IMR-90 (cell line): ENCODE measurements at regions not wholly inside any gene's neighbourhood (a gene's known extent, or its start where the extent isn't known, plus 50 kb on each side); places are given as distances from the start of the nearest gene placed in this dataset.

Source experiments
- ATAC-seq: fragments of 200-7000 bp; cut with Tn5 transposase; 2 replicates; pipeline ENCODE4 v1.9.1; 2020; ENCODE audit warnings: low read depth, mild to moderate bottlenecking, moderate library complexity
- BruUV-seq: library from RNA; stranded (reverse); fragments of 400-500 nt; replicated peaks from 2 replicates; lab custom pipeline; 2021; lab: Mats Ljungman, UMichigan
- CTCF ChIA-PET: fragments of 300-600 bp; formaldehyde crosslinking; extraction: SDS; loops from one replicate; lab custom pipeline; 2021; ENCODE audit warnings: antibody characterized with exemption; lab: Yijun Ruan, JAX
- POLR2A ChIA-PET: fragments of 300-600 bp; sonication (Branson Sonifier 250); formaldehyde crosslinking; loops from one replicate; lab custom pipeline; 2022; ENCODE audit warnings: antibody characterized with exemption; ENCODE audit not compliant: unreplicated experiment; lab: Charles Lee
- DNase-seq: peaks from one replicate; pipeline ENCODE4 v3.0.0; 2013
- H2AFZ ChIP-seq: replicated peaks from 2 replicates; pipeline ENCODE3; 2013; ENCODE audit warnings: low read length, mild to moderate bottlenecking; ENCODE audit not compliant: poor library complexity
- H2AK5ac ChIP-seq: 2 replicates; pipeline ENCODE4 v1.6.1; 2013; ENCODE audit warnings: low read depth, low read length, inconsistent platforms
- H2AK9ac ChIP-seq: replicated peaks from 2 replicates; pipeline ENCODE3; 2013; ENCODE audit warnings: mild to moderate bottlenecking, low read depth, low read length, moderate library complexity; ENCODE audit not compliant: poor library complexity
- H2BK120ac ChIP-seq: 2 replicates; pipeline ENCODE4 v1.6.1; 2013; ENCODE audit warnings: low read depth, low read length, inconsistent platforms
- H2BK15ac ChIP-seq: 3 replicates; pipeline ENCODE4 v1.6.1; 2013; ENCODE audit warnings: low read depth, low read length, inconsistent platforms
- H2BK20ac ChIP-seq: 2 replicates; pipeline ENCODE4 v1.6.1; 2013; ENCODE audit warnings: low read depth, mild to moderate bottlenecking, inconsistent platforms, low read length, moderate library complexity
- H2BK5ac ChIP-seq: 2 replicates; pipeline ENCODE4 v1.6.1; 2013; ENCODE audit warnings: mild to moderate bottlenecking, low read depth, low read length, inconsistent platforms; ENCODE audit not compliant: poor library complexity, severe bottlenecking
- H3K14ac ChIP-seq: replicated peaks from 2 replicates; pipeline ENCODE4 v1.6.1; 2013; ENCODE audit warnings: low read depth, low read length, inconsistent platforms
- H3K18ac ChIP-seq: 2 replicates; pipeline ENCODE4 v1.6.1; 2013; ENCODE audit warnings: low read depth, low read length, control low read depth
- H3K23ac ChIP-seq: 2 replicates; pipeline ENCODE4 v1.6.1; 2013; ENCODE audit warnings: low read depth, low read length, inconsistent platforms
- H3K27ac ChIP-seq: 2 replicates; pipeline ENCODE4 v1.5.1; 2013; ENCODE audit warnings: mild to moderate bottlenecking, control low read depth, low read length; ENCODE audit not compliant: insufficient read depth
- H3K27me3 ChIP-seq: 2 replicates; pipeline ENCODE4 v1.6.1; 2013; ENCODE audit warnings: low read length; ENCODE audit not compliant: control insufficient read depth, insufficient read depth
- H3K36me3 ChIP-seq: 2 replicates; pipeline ENCODE4 v1.6.1; 2013; ENCODE audit warnings: low read length, mixed read lengths; ENCODE audit not compliant: control insufficient read depth, insufficient read depth
- H3K4ac ChIP-seq: 2 replicates; pipeline ENCODE4 v1.6.1; 2013; ENCODE audit warnings: low read depth, low read length, inconsistent platforms
- H3K4me1 ChIP-seq: 2 replicates; pipeline ENCODE4 v1.6.1; 2013; ENCODE audit warnings: low read length, mixed read lengths; ENCODE audit not compliant: control insufficient read depth, insufficient read depth
- H3K4me2 ChIP-seq: 2 replicates; pipeline ENCODE4 v1.6.1; 2013; ENCODE audit warnings: low read depth, mild to moderate bottlenecking, control low read depth, low read length, moderate library complexity
- H3K4me3 ChIP-seq: 2 replicates; pipeline ENCODE4 v1.5.1; 2013; ENCODE audit warnings: low read depth, mild to moderate bottlenecking, control low read depth, low read length, moderate library complexity; ENCODE audit not compliant: insufficient read depth
- H3K56ac ChIP-seq: 2 replicates; pipeline ENCODE4 v1.6.1; 2013; ENCODE audit warnings: low read length, inconsistent platforms; ENCODE audit not compliant: insufficient read depth; ENCODE audit errors: extremely low read depth
- H3K79me1 ChIP-seq, 2 experiments: 2 replicates each; pipeline ENCODE4 v1.6.1; 2013; ENCODE audit warnings: low read length in 2 of 2, inconsistent platforms in 1 of 2, low read depth in 1 of 2
- H3K9ac ChIP-seq: 2 replicates; pipeline ENCODE4 v1.6.1; 2013; ENCODE audit warnings: low read depth, low read length, control low read depth
- H3K9me1 ChIP-seq: 2 replicates; pipeline ENCODE4 v1.6.1; 2013; ENCODE audit warnings: low read length, inconsistent platforms; ENCODE audit not compliant: insufficient read depth
- H3K9me3 ChIP-seq: 2 replicates; pipeline ENCODE4 v1.6.1; 2013; ENCODE audit warnings: low read length; ENCODE audit not compliant: control insufficient read depth, insufficient read depth
- H4K20me1 ChIP-seq: 2 replicates; pipeline ENCODE4 v1.6.1; 2013; ENCODE audit warnings: low read length, inconsistent platforms; ENCODE audit not compliant: insufficient read depth
- H4K5ac ChIP-seq: 2 replicates; pipeline ENCODE4 v1.6.1; 2013; ENCODE audit warnings: mild to moderate bottlenecking, low read depth, low read length, control low read depth
- H4K8ac ChIP-seq, 2 experiments: 2 replicates each; pipeline ENCODE4 v1.6.1; 2013; ENCODE audit warnings: low read depth in 2 of 2, low read length in 2 of 2, control low read depth in 1 of 2, inconsistent platforms in 1 of 2
- H4K91ac ChIP-seq: 2 replicates; pipeline ENCODE4 v1.6.1; 2013; ENCODE audit warnings: low read depth, low read length, inconsistent platforms; ENCODE audit not compliant: insufficient read depth
- BHLHE40 ChIP-seq: fragments of 150-350 bp; IDR thresholded peaks from 2 replicates; pipeline ENCODE4 v1.6.1; 2016; ENCODE audit warnings: mild to moderate bottlenecking, low read depth, low read length
- CHD1 ChIP-seq: IDR thresholded peaks from 2 replicates; pipeline ENCODE4 v1.6.1; 2012; ENCODE audit warnings: low read depth, low read length, improper control_type of control experiment
- FOS ChIP-seq: fragments of 150-350 bp; IDR thresholded peaks from 2 replicates; pipeline ENCODE4 v1.6.1; 2016; ENCODE audit warnings: low read depth, low read length
- MAZ ChIP-seq: IDR thresholded peaks from 2 replicates; pipeline ENCODE4 v1.6.1; 2012; ENCODE audit warnings: low read depth, mild to moderate bottlenecking, low read length, improper control_type of control experiment, moderate library complexity, borderline replicate concordance
- MXI1 ChIP-seq: IDR thresholded peaks from 2 replicates; pipeline ENCODE4 v1.6.1; 2012; ENCODE audit warnings: low read depth, mild to moderate bottlenecking, low read length, moderate library complexity, borderline replicate concordance
- NFE2L2 ChIP-seq: fragments of 150-350 bp; IDR thresholded peaks from 2 replicates; pipeline ENCODE4 v1.6.1; 2016; ENCODE audit warnings: low read depth, mild to moderate bottlenecking, low read length
- POLR2A ChIP-seq: IDR thresholded peaks from 2 replicates; pipeline ENCODE4 v1.6.1; 2012; ENCODE audit warnings: mild to moderate bottlenecking, low read depth, low read length
- RAD21 ChIP-seq: IDR thresholded peaks from 2 replicates; pipeline ENCODE4 v1.6.1; 2012; ENCODE audit warnings: low read length, improper control_type of control experiment
- RCOR1 ChIP-seq: IDR thresholded peaks from 2 replicates; pipeline ENCODE4 v1.6.1; 2012; ENCODE audit warnings: mild to moderate bottlenecking, low read length, improper control_type of control experiment; ENCODE audit not compliant: insufficient replicate concordance
- RFX5 ChIP-seq: IDR thresholded peaks from 2 replicates; pipeline ENCODE4 v1.8.0; 2012; ENCODE audit warnings: low read depth, mild to moderate bottlenecking, low read length, moderate library complexity
- SMC3 ChIP-seq: fragments of 150-350 bp; IDR thresholded peaks from 2 replicates; pipeline ENCODE4 v1.6.1; 2016; ENCODE audit warnings: low read depth, mild to moderate bottlenecking, antibody characterized with exemption, low read length, moderate library complexity
- USF2 ChIP-seq: fragments of 150-350 bp; IDR thresholded peaks from 2 replicates; pipeline ENCODE4 v1.6.1; 2017; ENCODE audit warnings: mild to moderate bottlenecking, antibody characterized with exemption, low read length, low read depth
- WGBS, 2 experiments: methylation state at CpG; one replicate each; pipeline versions ENCODE4 v1.1.5 to v1.1.7; 2013; ENCODE audit warnings: missing lambda C conversion rate in 2 of 2; ENCODE audit not compliant: insufficient read length in 1 of 2; ENCODE audit errors: extremely low coverage in 2 of 2; 5-methylcytosine and 5-hydroxymethylcytosine counted together
- dilution Hi-C: fragments of 300-500 bp; cut with HindIII; formaldehyde crosslinking; loops from one replicate; pipeline ENCODE4 v1.14.3; 2018; ENCODE audit warnings: low sequenced_read_pairs; ENCODE audit not compliant: unreplicated experiment
- in situ Hi-C: fragments of 300-500 bp; cut with MboI; formaldehyde crosslinking; loops from 3 replicates; pipeline ENCODE4 v1.14.3; 2019; ENCODE audit warnings: low sequenced_read_pairs, inconsistent platforms, mixed read lengths
- intact Hi-C: fragments of 100-400 bp; cut with micrococcal nuclease; formaldehyde crosslinking; loops from 2 replicates; pipeline ENCODE4 v1.10.0; 2022

DNA sequence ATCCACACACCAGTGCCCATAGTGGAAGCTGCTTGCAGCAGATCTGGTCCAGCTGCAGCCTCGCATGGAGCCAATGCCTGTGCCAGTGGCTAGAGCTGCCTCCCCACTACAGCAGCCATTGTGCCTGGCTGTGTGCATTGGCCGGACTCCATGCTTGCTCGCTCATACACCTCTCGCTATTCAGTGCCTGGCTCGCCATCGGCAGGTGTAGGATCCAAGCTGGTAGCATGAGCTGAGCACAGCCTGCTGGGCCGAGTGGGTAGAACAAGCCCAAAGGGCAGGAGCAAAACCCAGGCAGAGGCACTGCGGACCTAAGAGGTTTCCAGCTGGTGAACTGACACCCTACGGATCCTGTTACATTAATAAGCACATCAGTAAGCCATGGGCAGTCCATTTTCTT is 1184.1 kb downstream of the AMY1C start:
- Histone ChIP-seq H3K36me3 (no peaks in the 10 kb centered on the region), H3K4me1 (no peaks in the 10 kb centered on the region), H3K23ac (no peak overlapping the region), H3K18ac (no peak overlapping the region), H3K79me1 (no peaks in the 10 kb centered on the region), H3K4me2 (no peak overlapping the region), H4K91ac (no peak overlapping the region), H3K27me3 (no peaks in the 10 kb centered on the region), H2AK9ac (no peak overlapping the region), H2AFZ (no peak overlapping the region), H3K9ac (no peak overlapping the region), H2BK15ac (no peak overlapping the region), H3K9me1 (no peaks in the 10 kb centered on the region), H3K4me3 (no peak overlapping the region), H4K5ac (no peak overlapping the region), H4K8ac (no peak overlapping the region), H3K9me3 (peaks cover 15% of the 10 kb centered on the region; the same call in 1 of the 2 replicates), H3K27ac (no peak overlapping the region), H3K56ac (no peak overlapping the region), H2AK5ac (no peak overlapping the region), H3K14ac (no peak overlapping the region), H2BK20ac (no peak overlapping the region), H3K4ac (no peak overlapping the region), H4K20me1 (no peaks in the 10 kb centered on the region), H2BK5ac (no peak overlapping the region), H2BK120ac (no peak overlapping the region)
- 73% methylated on average over 3 of the region's 9 CpGs; no CpG with 5 or more reads in 1 of the 2 experiments for WGBS, 2 experiments
- no peak for TF ChIP-seq SMC3
- no peak for TF ChIP-seq FOS
- no peak for TF ChIP-seq USF2
- no peak for TF ChIP-seq MAZ
- no peak for TF ChIP-seq MXI1
- no peak for TF ChIP-seq NFE2L2
- TF ChIP-seq CHD1: no peak
- TF ChIP-seq POLR2A: no peak
- TF ChIP-seq RAD21: no peak
- TF ChIP-seq RFX5: no peak
- no peak for TF ChIP-seq RCOR1
- no peak for TF ChIP-seq BHLHE40
- no TSS peak for BruUV-seq
- POLR2A ChIA-PET: no interaction called here
- in situ Hi-C loops (no loop called here), intact Hi-C loops (no loop called here), dilution Hi-C loops (no loop called here)
- ATAC-seq (no peak), DNase-seq (no peak)
- CTCF ChIA-PET: no interaction called here
